ENCODE measurements at regions not wholly inside any gene's neighbourhood (a gene's known extent, or its start where the extent isn't known, plus 50 kb on each side); places are given as distances from the start of the nearest gene placed in this dataset.

GRCh38 chr22:33149611-33150010 is 91.4 kb upstream of the SYN3 start:
- WGBS (ENCODE audit: insufficient coverage) = 90% methylated on average over 1 of the region's 2 CpGs
- Mint-ChIP-seq H3K4me1 (peaks cover 5% of the 10 kb centered on the region), H3K27ac (no peak overlapping the region), H3K9me3 (ENCODE audit: insufficient read depth) (no peaks in the 10 kb centered on the region), H3K4me3 (no peak overlapping the region), H3K27me3 (peaks cover 4% of the 10 kb centered on the region)
- ChIA-PET CTCF (interaction anchor here (1.0 kb wide), 1 partner anchor 961 kb away, joined by 3 read pairs; no protein-coding TSS in a partner anchor), POLR2A (no interaction called here)
- H3K9ac ChIP-seq (ENCODE audit: low read length) = no peak overlapping the region
- H4K20me1 ChIP-seq (ENCODE audit: control insufficient read depth, insufficient read depth, low read length, poor library complexity, severe bottlenecking) = no peaks in the 10 kb centered on the region
- H3K4me2 ChIP-seq (replicated peaks; ENCODE audit: low read depth, low read length, poor library complexity, severe bottlenecking) = no peak overlapping the region
- H3K36me3 ChIP-seq (replicated peaks in 1 of 2; ENCODE audit: control extremely low read depth in 1 of 2, control insufficient read depth in 1 of 2, extremely low read depth in 1 of 2, insufficient read depth in 2 of 2, low read length in 1 of 2) = no peaks in the 10 kb centered on the region
- H3K27ac ChIP-seq (ENCODE audit: low read length in 2 of 2) = no peak overlapping the region
- DNase-seq = no peak
- no peaks in the 10 kb centered on the region for H3K79me2 ChIP-seq (ENCODE audit: control insufficient read depth, insufficient read depth, low read length)
- TF ChIP-seq CTCF (IDR thresholded peaks at IDR 0.05) (no peak), EZH2 (IDR thresholded peaks at IDR 0.05; ENCODE audit: borderline replicate concordance, insufficient read depth, low read depth, low read length, poor library complexity, severe bottlenecking) (no peak)
- no peak overlapping the region for H2AFZ ChIP-seq (ENCODE audit: insufficient read depth, low read depth, low read length, poor library complexity, severe bottlenecking)
- no peak for ATAC-seq (ENCODE audit: low read depth)
- H3K4me1 ChIP-seq (ENCODE audit: control insufficient read depth in 2 of 2, insufficient read depth in 2 of 2, low read length in 2 of 2) = peaks cover 0 to 6% of the 10 kb centered on the region in 2 donors
- no peaks in the 10 kb centered on the region for H3K27me3 ChIP-seq (replicated peaks in 1 of 4; ENCODE audit: control extremely low read depth in 1 of 4, control insufficient read depth in 3 of 4, insufficient read depth in 4 of 4, low read length in 3 of 4)
- H3K9me3 ChIP-seq (ENCODE audit: control extremely low read depth in 1 of 3, control insufficient read depth in 2 of 3, insufficient read depth in 1 of 3, low read length in 2 of 3) = no peaks in the 10 kb centered on the region
- intact Hi-C loops (cut with micrococcal nuclease) = no loop called here
- H3K4me3 ChIP-seq (ENCODE audit: control extremely low read depth in 1 of 5, extremely low read depth in 1 of 5, insufficient read depth in 1 of 5, low read depth in 2 of 5, low read length in 4 of 5) = no peak overlapping the region

- H3K79me2 ChIP-seq (ENCODE audit: control insufficient read depth, insufficient read depth, low read length) = no peaks in the 10 kb centered on the region
- H3K27me3 Mint-ChIP-seq = peaks cover 6% of the 10 kb centered on the region
- no peak for ATAC-seq (ENCODE audit: low read depth)
- DNase-seq = no peak
- H3K4me1 Mint-ChIP-seq = peaks cover under 1% of the 10 kb centered on the region
- POLR2A ChIA-PET = no interaction called here
- TF ChIP-seq CTCF (IDR thresholded peaks at IDR 0.05) (no peak), EZH2 (IDR thresholded peaks at IDR 0.05; ENCODE audit: borderline replicate concordance, insufficient read depth, low read depth, low read length, poor library complexity, severe bottlenecking) (no peak)
- CTCF ChIA-PET = no interaction called here
- H3K36me3 ChIP-seq (replicated peaks in 1 of 2; ENCODE audit: control extremely low read depth in 1 of 2, control insufficient read depth in 1 of 2, extremely low read depth in 1 of 2, insufficient read depth in 2 of 2, low read length in 1 of 2) = no peaks in the 10 kb centered on the region
- no peak overlapping the region for H3K4me2 ChIP-seq (replicated peaks; ENCODE audit: low read depth, low read length, poor library complexity, severe bottlenecking)
- no peaks in the 10 kb centered on the region for H3K9me3 Mint-ChIP-seq (ENCODE audit: insufficient read depth)
- H3K9me3 ChIP-seq (ENCODE audit: control extremely low read depth in 1 of 3, control insufficient read depth in 2 of 3, insufficient read depth in 1 of 3, low read length in 2 of 3) = no peaks in the 10 kb centered on the region
- no peak overlapping the region for H3K9ac ChIP-seq (ENCODE audit: low read length)
- no CpG with 5 or more reads among the region's 1 CpG for WGBS (ENCODE audit: insufficient coverage)
- no peak overlapping the region for H3K27ac Mint-ChIP-seq
- no peak overlapping the region for H3K4me3 ChIP-seq (ENCODE audit: control extremely low read depth in 1 of 5, extremely low read depth in 1 of 5, insufficient read depth in 1 of 5, low read depth in 2 of 5, low read length in 4 of 5)
- intact Hi-C loops (cut with micrococcal nuclease) = no loop called here
- H3K4me3 Mint-ChIP-seq = no peak overlapping the region
- peaks cover 0 to 3% (median 0%) of the 10 kb centered on the region in 4 experiments for H3K27me3 ChIP-seq (replicated peaks in 1 of 4; ENCODE audit: control extremely low read depth in 1 of 4, control insufficient read depth in 3 of 4, insufficient read depth in 4 of 4, low read length in 3 of 4)
- no peaks in the 10 kb centered on the region for H3K4me1 ChIP-seq (ENCODE audit: control insufficient read depth in 2 of 2, insufficient read depth in 2 of 2, low read length in 2 of 2)
- H4K20me1 ChIP-seq (ENCODE audit: control insufficient read depth, insufficient read depth, low read length, poor library complexity, severe bottlenecking) = no peaks in the 10 kb centered on the region
- no peak overlapping the region for H2AFZ ChIP-seq (ENCODE audit: insufficient read depth, low read depth, low read length, poor library complexity, severe bottlenecking)
- H3K27ac ChIP-seq (ENCODE audit: low read length in 2 of 2) = no peak overlapping the region
Measured at GRCh38 chr22:33144721-33145120, 86.5 kb upstream of the SYN3 start.
